ENCODE measurements at regions not wholly inside any gene's neighbourhood (a gene's known extent, or its start where the extent isn't known, plus 50 kb on each side); places are given as distances from the start of the nearest gene placed in this dataset.
"Not testable (repeated sequence)": the region's sequence is repeated elsewhere in the genome, so short reads cannot be mapped to it uniquely, and the experiment has no call there.

DNA sequence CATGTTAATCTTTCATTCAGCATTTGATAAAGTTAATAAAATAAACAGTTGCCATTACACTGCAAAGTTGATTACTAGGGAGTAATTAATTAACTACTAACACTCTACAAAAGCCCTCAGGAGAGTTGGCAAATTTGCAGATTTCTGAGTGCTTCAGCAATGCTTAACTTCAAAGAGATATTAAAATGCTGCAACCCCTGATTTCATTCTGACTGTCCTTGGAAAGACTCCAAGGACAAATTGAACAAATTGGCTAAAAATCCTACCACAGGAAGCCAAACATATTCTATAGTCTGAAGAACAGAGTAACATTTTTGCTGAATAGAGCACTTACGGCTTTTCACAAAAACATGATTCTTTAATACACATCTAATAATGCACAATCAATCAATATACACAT, 1543.0 kb downstream of the SLITRK5 start:
- Histone ChIP-seq H3K9me3 (ENCODE audit: low read depth, low read length, poor library complexity, severe bottlenecking) (no peaks in the 10 kb centered on the region), H3K4me3 (ENCODE audit: low read depth, low read length, poor library complexity, severe bottlenecking) (no peak overlapping the region), H3K27me3 (replicated peaks; ENCODE audit: insufficient read depth, low read depth, low read length, poor library complexity) (no peaks in the 10 kb centered on the region), H3K27ac (ENCODE audit: low read depth, low read length, poor library complexity, severe bottlenecking) (no peak overlapping the region), H3K36me3 (ENCODE audit: insufficient read depth, low read length, poor library complexity, severe bottlenecking) (no peaks in the 10 kb centered on the region), H3K4me1 (ENCODE audit: insufficient read depth, low read length, poor library complexity, severe bottlenecking) (no peaks in the 10 kb centered on the region)
- no TSS peak for BruUV-seq (replicated peaks)
- CTCF ChIA-PET, result no interaction called here
- TF ChIP-seq CTCF (conservative IDR thresholded peaks at IDR 0.05; ENCODE audit: low read depth, low read length), result no peak
- TF ChIP-seq EZH2 (IDR thresholded peaks at IDR 0.05; ENCODE audit: borderline replicate concordance, low read depth, low read length, poor library complexity, severe bottlenecking), result no peak
- POLR2A ChIA-PET (ENCODE audit: low non-redundant PET), result no interaction called here
- DNase-seq (ENCODE audit: low spot score), result no peak
- intact Hi-C loops (cut with micrococcal nuclease; ENCODE audit: unreplicated experiment), result no loop called here

DNA sequence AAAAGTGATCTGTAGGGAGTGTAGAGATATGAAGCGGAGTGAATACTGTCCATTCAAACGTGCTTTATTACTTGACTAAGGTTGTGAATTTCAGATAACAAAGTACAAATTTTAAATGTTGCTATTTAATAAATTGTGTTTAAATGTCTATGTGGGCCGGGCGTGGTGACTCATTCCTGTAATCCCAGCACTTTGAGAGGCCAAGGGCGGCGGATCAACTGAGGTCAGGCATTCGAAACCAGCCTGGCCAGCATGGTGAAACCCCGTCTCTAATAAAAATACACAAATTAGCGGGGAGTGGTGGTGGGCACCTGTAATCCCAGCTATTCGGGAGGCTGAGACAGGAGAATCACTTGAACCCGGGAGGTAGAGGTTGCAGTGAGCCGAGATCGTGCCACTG, 1544.1 kb downstream of the SLITRK5 start:
- H3K4me1 ChIP-seq (ENCODE audit: insufficient read depth, low read length, poor library complexity, severe bottlenecking); H3K9me3 ChIP-seq (ENCODE audit: low read depth, low read length, poor library complexity, severe bottlenecking); H3K27me3 ChIP-seq (replicated peaks; ENCODE audit: insufficient read depth, low read depth, low read length, poor library complexity); H3K36me3 ChIP-seq (ENCODE audit: insufficient read depth, low read length, poor library complexity, severe bottlenecking); H3K27ac ChIP-seq (ENCODE audit: low read depth, low read length, poor library complexity, severe bottlenecking); POLR2A ChIA-PET (ENCODE audit: low non-redundant PET); DNase-seq (ENCODE audit: low spot score); BruUV-seq (replicated peaks); H3K4me3 ChIP-seq (ENCODE audit: low read depth, low read length, poor library complexity, severe bottlenecking); intact Hi-C loops (cut with micrococcal nuclease; ENCODE audit: unreplicated experiment); CTCF ChIA-PET: not testable (repeated sequence)

- Histone ChIP-seq H3K27me3 (replicated peaks; ENCODE audit: insufficient read depth, low read depth, low read length, poor library complexity) (no peaks in the 10 kb centered on the region), H3K9me3 (ENCODE audit: low read depth, low read length, poor library complexity, severe bottlenecking) (no peaks in the 10 kb centered on the region), H3K27ac (ENCODE audit: low read depth, low read length, poor library complexity, severe bottlenecking) (no peak overlapping the region), H3K4me1 (ENCODE audit: insufficient read depth, low read length, poor library complexity, severe bottlenecking) (no peaks in the 10 kb centered on the region), H3K36me3 (ENCODE audit: insufficient read depth, low read length, poor library complexity, severe bottlenecking) (no peaks in the 10 kb centered on the region), H3K4me3 (ENCODE audit: low read depth, low read length, poor library complexity, severe bottlenecking) (no peak overlapping the region)
- no peak for TF ChIP-seq CTCF (conservative IDR thresholded peaks at IDR 0.05; ENCODE audit: low read depth, low read length)
- TF ChIP-seq EZH2 (IDR thresholded peaks at IDR 0.05; ENCODE audit: borderline replicate concordance, low read depth, low read length, poor library complexity, severe bottlenecking), result no peak
- intact Hi-C loops (cut with micrococcal nuclease; ENCODE audit: unreplicated experiment), result no loop called here
- CTCF ChIA-PET, result no interaction called here
- DNase-seq (ENCODE audit: low spot score), result no peak
- no TSS peak for BruUV-seq (replicated peaks)
- POLR2A ChIA-PET (ENCODE audit: low non-redundant PET), result no interaction called here
Observed at GRCh38 chr13:89217813-89218212, 1546.6 kb downstream of the SLITRK5 start.

DNA sequence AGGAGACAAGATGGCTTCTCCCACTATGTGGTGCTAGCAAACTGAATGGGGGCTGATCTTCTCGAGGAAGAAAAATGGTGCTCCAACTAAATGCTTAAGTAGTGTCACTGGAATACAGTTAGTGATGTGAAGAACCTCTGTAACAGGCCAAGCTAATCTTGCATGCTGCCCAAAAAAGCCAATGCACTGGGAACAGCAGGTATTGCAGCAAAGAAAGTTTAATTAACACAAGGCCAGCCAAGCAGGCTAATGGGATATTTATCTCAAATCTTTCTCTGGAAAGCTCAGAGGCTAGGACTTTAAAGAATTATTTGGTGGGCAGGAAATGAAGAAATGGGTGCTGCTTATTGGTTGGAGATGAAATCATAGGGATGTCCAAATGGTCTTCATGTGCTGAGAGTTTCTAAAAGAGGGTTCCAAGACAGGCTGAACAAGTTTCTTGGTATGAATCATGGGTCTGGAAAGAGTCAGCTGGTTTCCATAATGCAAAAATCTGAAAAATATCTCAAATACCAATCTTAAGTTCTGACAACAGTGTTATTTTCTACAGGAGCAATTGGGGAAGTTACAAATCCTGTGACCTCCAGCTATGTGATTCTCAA, 1550.5 kb downstream of the SLITRK5 start:
- POLR2A ChIA-PET (ENCODE audit: low non-redundant PET), result no interaction called here
- no peaks in the 10 kb centered on the region for H3K27me3 ChIP-seq (replicated peaks; ENCODE audit: insufficient read depth, low read depth, low read length, poor library complexity)
- DNase-seq (ENCODE audit: low spot score), result no peak
- no peaks in the 10 kb centered on the region for H3K9me3 ChIP-seq (ENCODE audit: low read depth, low read length, poor library complexity, severe bottlenecking)
- intact Hi-C loops (cut with micrococcal nuclease; ENCODE audit: unreplicated experiment), result no loop called here
- no TSS peak for BruUV-seq (replicated peaks)
- CTCF ChIA-PET, result no interaction called here
- no peaks in the 10 kb centered on the region for H3K4me1 ChIP-seq (ENCODE audit: insufficient read depth, low read length, poor library complexity, severe bottlenecking)
- no peak overlapping the region for H3K4me3 ChIP-seq (ENCODE audit: low read depth, low read length, poor library complexity, severe bottlenecking)
- H3K27ac ChIP-seq (ENCODE audit: low read depth, low read length, poor library complexity, severe bottlenecking), result no peak overlapping the region
- no peaks in the 10 kb centered on the region for H3K36me3 ChIP-seq (ENCODE audit: insufficient read depth, low read length, poor library complexity, severe bottlenecking)
- TF ChIP-seq CTCF (conservative IDR thresholded peaks at IDR 0.05; ENCODE audit: low read depth, low read length) (no peak), EZH2 (IDR thresholded peaks at IDR 0.05; ENCODE audit: borderline replicate concordance, low read depth, low read length, poor library complexity, severe bottlenecking) (no peak)

Data from A673 (cell line).